A673 (cell line): ENCODE measurements at regions not wholly inside any gene's neighbourhood (a gene's known extent, or its start where the extent isn't known, plus 50 kb on each side); places are given as distances from the start of the nearest gene placed in this dataset.
A peak's percentile ranks its signal among the peaks of the same experiment; 100 is the strongest.

Source experiments
- BruUV-seq: library from RNA; stranded (reverse); fragments of 400-500 nt; replicated peaks from 2 replicates; lab custom pipeline; 2021; lab: Mats Ljungman, UMichigan
- CTCF ChIA-PET: fragments of 300-600 bp; sonication (Branson Sonifier 250); formaldehyde crosslinking; loops from one replicate; lab custom pipeline; 2022; ENCODE audit warnings: antibody characterized with exemption; lab: Charles Lee
- POLR2A ChIA-PET: fragments of 300-600 bp; sonication (Branson Sonifier 250); formaldehyde crosslinking; loops from one replicate; lab custom pipeline; 2022; ENCODE audit warnings: antibody characterized with exemption; ENCODE audit not compliant: low non-redundant PET; lab: Charles Lee
- DNase-seq: peaks from one replicate; pipeline ENCODE4 v3.0.0-alpha.2; 2015; ENCODE audit warnings: low spot score
- H3K27ac ChIP-seq: fragments of 200-600 bp; sonication (generic); 2 replicates; pipeline ENCODE4 v1.5.1; 2016; ENCODE audit warnings: mixed run types, low read depth, mild to moderate bottlenecking, mixed read lengths, antibody characterized with exemption, low read length; ENCODE audit not compliant: poor library complexity, severe bottlenecking
- H3K27me3 ChIP-seq: fragments of 200-600 bp; sonication (generic); replicated peaks from 2 replicates; pipeline ENCODE4 v1.6.1; 2017; ENCODE audit warnings: mixed run types, low read depth, mild to moderate bottlenecking, mixed read lengths, antibody characterized with exemption, low read length; ENCODE audit not compliant: insufficient read depth, poor library complexity
- H3K36me3 ChIP-seq: fragments of 200-600 bp; sonication (generic); 2 replicates; pipeline ENCODE4 v1.6.1; 2016; ENCODE audit warnings: mixed run types, mild to moderate bottlenecking, mixed read lengths, antibody characterized with exemption, low read length; ENCODE audit not compliant: insufficient read depth, poor library complexity, severe bottlenecking
- H3K4me1 ChIP-seq: fragments of 200-600 bp; sonication (generic); 2 replicates; pipeline ENCODE4 v1.6.1; 2017; ENCODE audit warnings: mixed run types, mild to moderate bottlenecking, mixed read lengths, antibody characterized with exemption, low read length; ENCODE audit not compliant: insufficient read depth, poor library complexity, severe bottlenecking
- H3K4me3 ChIP-seq: fragments of 200-600 bp; sonication (generic); 2 replicates; pipeline ENCODE4 v1.5.1; 2016; ENCODE audit warnings: low read depth, mixed run types, mild to moderate bottlenecking, mixed read lengths, low read length; ENCODE audit not compliant: poor library complexity, severe bottlenecking
- H3K9me3 ChIP-seq: fragments of 200-600 bp; sonication (generic); 2 replicates; pipeline ENCODE4 v1.6.1; 2016; ENCODE audit warnings: mixed run types, low read depth, mild to moderate bottlenecking, mixed read lengths, antibody characterized with exemption, low read length; ENCODE audit not compliant: poor library complexity, severe bottlenecking
- EZH2 ChIP-seq: fragments of 200-600 bp; sonication (generic); IDR thresholded peaks from 2 replicates; pipeline ENCODE4 v1.6.1; 2017; ENCODE audit warnings: borderline replicate concordance, low read depth, mild to moderate bottlenecking, mixed read lengths, antibody characterized with exemption, low read length; ENCODE audit not compliant: poor library complexity, severe bottlenecking
- intact Hi-C: fragments of 100-400 bp; cut with micrococcal nuclease; formaldehyde crosslinking; loops from one replicate; pipeline ENCODE4 v1.10.0; 2022; ENCODE audit not compliant: unreplicated experiment
- TF ChIP-seq, protein P1 (sequence below): fragments of 300-800, 200-600 bp; sonication (generic); conservative IDR thresholded peaks from 2 replicates; pipeline ENCODE4 v1.5.1; 2017; ENCODE audit warnings: low read depth, mild to moderate bottlenecking, antibody characterized with exemption, low read length, moderate library complexity, mixed read lengths

DNA sequence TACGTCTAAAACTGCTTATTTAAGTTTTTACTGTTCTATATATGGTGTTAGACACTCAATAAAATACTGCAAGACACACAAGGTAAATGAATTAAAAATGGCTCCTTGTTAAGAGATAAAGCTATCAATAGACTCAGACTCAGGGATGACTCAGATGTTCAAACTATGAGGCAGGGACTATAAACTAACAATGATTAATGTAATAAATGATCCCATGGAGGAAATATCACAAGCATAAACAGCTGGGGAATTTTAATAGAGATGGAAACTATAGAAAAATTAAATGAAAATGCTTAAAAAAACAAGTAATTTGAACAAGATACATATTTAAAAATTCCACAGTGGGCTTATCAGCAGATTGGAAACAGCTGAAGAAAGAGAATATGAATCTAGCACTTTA is 650.8 kb downstream of the DCDC2C start:
- no peaks in the 10 kb centered on the region for H3K4me1 ChIP-seq
- POLR2A ChIA-PET = no interaction called here
- TF ChIP-seq, protein P1, sequence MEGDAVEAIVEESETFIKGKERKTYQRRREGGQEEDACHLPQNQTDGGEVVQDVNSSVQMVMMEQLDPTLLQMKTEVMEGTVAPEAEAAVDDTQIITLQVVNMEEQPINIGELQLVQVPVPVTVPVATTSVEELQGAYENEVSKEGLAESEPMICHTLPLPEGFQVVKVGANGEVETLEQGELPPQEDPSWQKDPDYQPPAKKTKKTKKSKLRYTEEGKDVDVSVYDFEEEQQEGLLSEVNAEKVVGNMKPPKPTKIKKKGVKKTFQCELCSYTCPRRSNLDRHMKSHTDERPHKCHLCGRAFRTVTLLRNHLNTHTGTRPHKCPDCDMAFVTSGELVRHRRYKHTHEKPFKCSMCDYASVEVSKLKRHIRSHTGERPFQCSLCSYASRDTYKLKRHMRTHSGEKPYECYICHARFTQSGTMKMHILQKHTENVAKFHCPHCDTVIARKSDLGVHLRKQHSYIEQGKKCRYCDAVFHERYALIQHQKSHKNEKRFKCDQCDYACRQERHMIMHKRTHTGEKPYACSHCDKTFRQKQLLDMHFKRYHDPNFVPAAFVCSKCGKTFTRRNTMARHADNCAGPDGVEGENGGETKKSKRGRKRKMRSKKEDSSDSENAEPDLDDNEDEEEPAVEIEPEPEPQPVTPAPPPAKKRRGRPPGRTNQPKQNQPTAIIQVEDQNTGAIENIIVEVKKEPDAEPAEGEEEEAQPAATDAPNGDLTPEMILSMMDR = no peak
- TF ChIP-seq EZH2 = no peak

DNA sequence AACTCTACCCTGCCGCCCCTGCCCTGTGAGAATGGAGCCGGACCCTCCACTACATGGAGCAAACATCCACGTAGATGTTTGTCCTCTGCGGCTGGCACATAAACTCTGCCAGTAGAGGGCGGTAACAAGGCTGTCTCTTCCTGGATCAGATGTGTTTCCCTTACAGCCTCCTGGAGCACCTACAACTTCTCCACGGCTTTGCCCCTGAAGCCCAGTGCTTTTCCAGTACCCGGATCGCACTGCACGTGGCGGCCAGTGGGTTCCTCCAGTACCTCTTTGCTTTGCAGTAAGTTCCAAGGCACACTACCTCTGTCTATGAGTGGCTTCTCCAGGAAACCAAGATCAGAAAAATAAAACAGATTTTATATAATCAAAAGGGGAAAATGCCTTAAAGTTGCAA is 651.3 kb downstream of the DCDC2C start:
- BruUV-seq = no TSS peak
- H3K27me3 ChIP-seq = no peaks in the 10 kb centered on the region
- intact Hi-C loops = no loop called here

More for the DNA sequence above, 650.8 kb downstream of the DCDC2C start:
- BruUV-seq = no TSS peak
- CTCF ChIA-PET = no interaction called here
- Histone ChIP-seq H3K27me3 (no peaks in the 10 kb centered on the region), H3K36me3 (no peaks in the 10 kb centered on the region), H3K4me3 (no peak overlapping the region), H3K27ac (no peak overlapping the region), H3K9me3 (no peaks in the 10 kb centered on the region)
- intact Hi-C loops = no loop called here
- no peak for DNase-seq

DNA sequence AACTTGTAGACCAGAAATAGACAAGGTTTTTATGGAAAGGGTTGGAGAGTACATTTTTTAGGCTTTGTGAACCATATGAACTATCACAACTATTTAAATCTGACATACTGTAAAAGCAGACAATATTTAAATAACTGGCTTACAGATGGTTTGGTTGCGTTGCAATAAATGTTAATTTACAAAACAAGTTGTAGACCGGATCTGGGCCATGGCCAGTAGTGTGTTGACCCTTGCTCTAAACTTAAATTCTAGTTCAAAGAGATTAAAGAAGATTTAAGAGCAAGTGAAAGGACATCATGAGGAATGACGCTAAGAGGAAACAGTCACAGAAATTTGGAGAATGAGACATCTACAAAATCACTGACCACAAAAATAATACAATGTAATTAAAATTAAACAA is 652.7 kb downstream of the DCDC2C start:
- BruUV-seq = no TSS peak
- H3K27ac ChIP-seq = no peak overlapping the region
- no peaks in the 10 kb centered on the region for H3K27me3 ChIP-seq
- H3K9me3 ChIP-seq = no peaks in the 10 kb centered on the region
- ChIA-PET POLR2A (no interaction called here), CTCF (no interaction called here)
- no peaks in the 10 kb centered on the region for H3K36me3 ChIP-seq
- H3K4me3 ChIP-seq = no peak overlapping the region
- TF ChIP-seq EZH2 = no peak
- TF ChIP-seq, protein P1 = no peak
- intact Hi-C loops = no loop called here
- DNase-seq = no peak
- H3K4me1 ChIP-seq = no peaks in the 10 kb centered on the region

More for the DNA sequence above, 651.3 kb downstream of the DCDC2C start:
- TF ChIP-seq, protein P1 = peak; percentile 62
- TF ChIP-seq EZH2 = no peak
- ChIA-PET CTCF (no interaction called here), POLR2A (no interaction called here)
- peak; percentile 34 for DNase-seq
- H3K36me3 ChIP-seq = no peaks in the 10 kb centered on the region
- no peak overlapping the region for H3K27ac ChIP-seq
- H3K4me3 ChIP-seq = no peak overlapping the region
- H3K9me3 ChIP-seq = no peaks in the 10 kb centered on the region
- H3K4me1 ChIP-seq = no peaks in the 10 kb centered on the region
